Smooth muscle cell (in vitro differentiated cells): ENCODE measurements at regions not wholly inside any gene's neighbourhood (a gene's known extent, or its start where the extent isn't known, plus 50 kb on each side); places are given as distances from the start of the nearest gene placed in this dataset.

Experiments
- DNase-seq: peaks from one replicate; lab custom pipeline; 2025; ENCODE audit not compliant: unreplicated experiment; lab: John Stamatoyannopoulos, UW
- H2AFZ ChIP-seq: fragments of 200-600 bp; sonication (generic); 2 replicates; pipeline ENCODE4 v1.6.0; 2016; ENCODE audit warnings: antibody characterized with exemption, low read depth, mild to moderate bottlenecking
- H3F3A ChIP-seq: fragments of 200-600 bp; sonication (generic); 2 replicates; pipeline ENCODE4 v1.6.0; 2017; ENCODE audit warnings: antibody characterized with exemption, low read depth
- H3K27ac ChIP-seq: fragments of 200-600 bp; sonication (generic); 2 replicates; pipeline ENCODE4 v1.5.1; 2016; ENCODE audit warnings: low read depth, mild to moderate bottlenecking
- H3K27me3 ChIP-seq: fragments of 200-600 bp; sonication (generic); 2 replicates; pipeline ENCODE4 v1.6.1; 2016; ENCODE audit warnings: low read depth, mild to moderate bottlenecking
- H3K36me3 ChIP-seq: fragments of 200-600 bp; sonication (generic); 2 replicates; pipeline ENCODE4 v1.5.1; 2016; ENCODE audit warnings: low read depth
- H3K4me1 ChIP-seq: fragments of 200-600 bp; sonication (generic); 2 replicates; pipeline ENCODE4 v1.5.1; 2016; ENCODE audit warnings: low read depth
- H3K4me2 ChIP-seq: fragments of 200-600 bp; sonication (generic); 2 replicates; pipeline ENCODE4 v1.6.0; 2016; ENCODE audit warnings: mild to moderate bottlenecking
- H3K4me3 ChIP-seq: fragments of 200-600 bp; sonication (generic); 2 replicates; pipeline ENCODE4 v1.5.1; 2016; ENCODE audit warnings: mild to moderate bottlenecking
- H3K79me2 ChIP-seq: fragments of 200-600 bp; sonication (generic); 2 replicates; pipeline ENCODE4 v1.6.0; 2016; ENCODE audit warnings: low read depth, mild to moderate bottlenecking
- H3K9ac ChIP-seq: fragments of 200-600 bp; sonication (generic); 2 replicates; pipeline ENCODE4 v1.6.0; 2016; ENCODE audit warnings: low read depth
- H3K9me3 ChIP-seq: fragments of 200-600 bp; sonication (generic); replicated peaks from 2 replicates; pipeline ENCODE4 v1.5.1; 2016; ENCODE audit warnings: low read depth
- H4K20me1 ChIP-seq: fragments of 200-600 bp; sonication (generic); 2 replicates; pipeline ENCODE4 v1.6.0; 2016; ENCODE audit warnings: low read depth
- CTCF ChIP-seq: fragments of 200-600 bp; sonication (generic); IDR thresholded peaks from 2 replicates; pipeline ENCODE4 v1.5.1; 2017; ENCODE audit warnings: borderline replicate concordance, mild to moderate bottlenecking, antibody characterized with exemption; ENCODE audit not compliant: insufficient read depth, poor library complexity, severe bottlenecking
- WGBS: methylation state at CpG from one replicate; pipeline ENCODE4 v1.1.7; 2016; ENCODE audit warnings: low lambda C conversion rate; 5-methylcytosine and 5-hydroxymethylcytosine counted together

GRCh38 chr22:48209473-48210197, 1447.2 kb downstream of the TBC1D22A start:
- Histone ChIP-seq H3K27ac (no peak overlapping the region), H4K20me1 (no peaks in the 10 kb centered on the region), H3K9me3 (no peaks in the 10 kb centered on the region), H3K4me2 (no peak overlapping the region), H3F3A (no peaks in the 10 kb centered on the region), H3K27me3 (no peaks in the 10 kb centered on the region), H3K4me1 (no peaks in the 10 kb centered on the region), H3K79me2 (no peaks in the 10 kb centered on the region), H2AFZ (no peak overlapping the region), H3K9ac (no peak overlapping the region), H3K36me3 (no peaks in the 10 kb centered on the region), H3K4me3 (no peak overlapping the region)
- no peak for TF ChIP-seq CTCF
- 91% methylated on average over 26 of the region's 26 CpGs for WGBS
- no peak for DNase-seq

- H3K27ac ChIP-seq = no peak overlapping the region
- TF ChIP-seq CTCF = no peak
- no peak overlapping the region for H3K4me3 ChIP-seq
- WGBS = 93% methylated on average over 18 of the region's 19 CpGs
- DNase-seq = no peak
- no peaks in the 10 kb centered on the region for H4K20me1 ChIP-seq
- H3K36me3 ChIP-seq = no peaks in the 10 kb centered on the region
- H3K9ac ChIP-seq = no peak overlapping the region
- no peaks in the 10 kb centered on the region for H3K4me1 ChIP-seq
- H3K9me3 ChIP-seq = no peaks in the 10 kb centered on the region
- H3K79me2 ChIP-seq = no peaks in the 10 kb centered on the region
- no peak overlapping the region for H2AFZ ChIP-seq
- H3K4me2 ChIP-seq = no peak overlapping the region
- no peaks in the 10 kb centered on the region for H3K27me3 ChIP-seq
- H3F3A ChIP-seq = no peaks in the 10 kb centered on the region
Observed at GRCh38 chr22:48208894-48209293, 1446.4 kb downstream of the TBC1D22A start.

- DNase-seq = no peak
- Histone ChIP-seq H3K4me1 (no peaks in the 10 kb centered on the region), H3K4me2 (no peak overlapping the region), H3K4me3 (no peak overlapping the region), H3K36me3 (no peaks in the 10 kb centered on the region), H2AFZ (no peak overlapping the region), H3K9me3 (no peaks in the 10 kb centered on the region), H3K27ac (no peak overlapping the region), H3K79me2 (no peaks in the 10 kb centered on the region), H3K9ac (no peak overlapping the region), H3K27me3 (no peaks in the 10 kb centered on the region), H4K20me1 (no peaks in the 10 kb centered on the region), H3F3A (no peaks in the 10 kb centered on the region)
- no peak for TF ChIP-seq CTCF
- WGBS = 91% methylated on average over 6 of the region's 6 CpGs
Observed at GRCh38 chr22:48207919-48208535, 1445.6 kb downstream of the TBC1D22A start.

GRCh38 chr22:48205790-48206189, 1443.3 kb downstream of the TBC1D22A start:
- Histone ChIP-seq H3K27me3 (no peaks in the 10 kb centered on the region), H3K4me1 (no peaks in the 10 kb centered on the region), H3K9ac (no peak overlapping the region), H3K9me3 (no peaks in the 10 kb centered on the region), H3K36me3 (no peaks in the 10 kb centered on the region), H3K4me3 (no peak overlapping the region), H2AFZ (no peak overlapping the region), H4K20me1 (no peaks in the 10 kb centered on the region), H3K79me2 (no peaks in the 10 kb centered on the region), H3K4me2 (no peak overlapping the region), H3K27ac (no peak overlapping the region), H3F3A (no peaks in the 10 kb centered on the region)
- 81% methylated on average over 3 of the region's 3 CpGs for WGBS
- no peak for TF ChIP-seq CTCF
- DNase-seq = no peak
